GM18517 (cell line): ENCODE measurements at regions not wholly inside any gene's neighbourhood (a gene's known extent, or its start where the extent isn't known, plus 50 kb on each side); places are given as distances from the start of the nearest gene placed in this dataset.
"Not testable (repeated sequence)": the region's sequence is repeated elsewhere in the genome, so short reads cannot be mapped to it uniquely, and the experiment has no call there.

Source experiments
- ATAC-seq: cut with Tn5 transposase; IDR thresholded peaks from one replicate; pipeline ENCODE4 v1.9.1; 2021; ENCODE audit warnings: mild to moderate bottlenecking, moderate library complexity; ENCODE audit not compliant: unreplicated experiment

DNA sequence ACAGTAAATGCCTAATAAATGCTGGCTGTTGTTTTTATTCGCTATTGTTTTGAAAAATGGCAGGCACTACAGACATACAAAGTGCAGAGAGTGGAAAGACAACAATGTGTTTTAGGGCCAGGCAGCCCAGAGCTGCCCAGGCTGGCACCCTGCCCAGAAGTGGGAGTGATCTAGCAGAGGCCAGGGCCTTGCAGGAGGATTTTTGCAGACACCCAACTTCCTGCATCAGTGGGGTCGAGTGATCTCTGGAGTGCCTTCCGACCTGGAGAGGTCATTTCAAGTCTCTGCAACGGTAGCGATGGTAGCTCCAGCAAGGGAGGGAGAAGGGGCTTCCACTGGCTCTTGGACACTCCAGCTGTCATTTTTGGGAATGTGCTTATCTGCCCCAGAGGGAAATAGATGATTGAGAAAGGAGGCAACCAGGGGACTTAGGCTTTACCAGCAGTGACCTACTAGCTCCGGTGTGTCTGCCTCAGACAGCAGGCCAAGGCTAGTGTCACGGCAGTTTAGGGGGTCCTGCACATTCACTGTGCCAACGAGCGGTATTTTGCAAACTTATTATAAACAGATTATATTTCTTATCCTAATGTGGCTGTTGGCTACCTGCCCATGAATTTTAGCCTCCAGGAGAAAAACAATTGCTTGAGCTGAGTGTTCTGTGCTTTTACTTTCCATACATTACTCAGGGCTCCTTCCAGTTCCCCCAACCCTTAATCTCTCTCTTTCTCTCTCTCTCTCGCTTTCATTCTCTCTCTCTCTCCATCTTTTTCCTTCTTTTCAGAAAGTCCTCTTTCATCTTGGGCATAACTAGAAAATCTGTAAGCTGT is 153.9 kb upstream of the PLGLB2 start:
- ATAC-seq: not testable (repeated sequence)

DNA sequence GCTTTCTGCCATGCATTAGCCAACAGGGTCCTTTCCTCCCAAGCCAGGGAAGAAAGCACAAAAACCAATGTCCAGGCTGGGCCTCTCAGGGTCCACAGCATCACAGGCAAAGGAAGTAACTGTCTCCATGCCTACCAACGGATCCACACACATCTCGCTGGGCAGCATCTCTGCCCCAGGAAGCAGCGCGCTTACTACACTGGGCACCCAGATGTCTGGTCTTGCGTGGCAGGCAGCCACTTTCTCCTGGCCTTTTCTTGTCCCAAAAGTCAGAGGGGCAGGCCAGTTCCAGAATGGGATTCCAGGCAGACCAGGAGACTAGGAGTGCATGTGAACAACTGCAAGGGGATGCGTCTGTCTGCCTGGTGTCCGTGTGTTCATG is 153.3 kb upstream of the PLGLB2 start:
- not testable (repeated sequence) for ATAC-seq

DNA sequence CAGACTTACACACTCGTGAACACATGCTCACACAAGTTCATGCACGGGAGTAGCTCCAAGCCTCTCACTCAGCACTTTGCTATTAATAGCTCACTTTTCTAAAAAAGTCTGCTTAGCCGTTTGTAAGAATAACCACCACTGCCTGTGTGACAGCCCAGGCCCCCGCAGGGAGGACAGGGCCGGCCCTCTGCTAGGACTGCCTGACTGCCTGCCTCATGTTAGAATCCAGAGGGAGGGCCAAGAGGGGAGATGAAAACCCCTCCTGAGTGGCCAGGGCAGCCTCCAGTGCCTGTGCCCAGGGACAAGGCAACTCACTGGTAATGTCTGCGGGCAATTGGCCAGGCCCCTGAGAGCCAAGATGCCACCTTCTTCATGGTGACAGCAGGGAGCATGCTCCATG is 152.9 kb upstream of the PLGLB2 start:
- not testable (repeated sequence) for ATAC-seq

DNA sequence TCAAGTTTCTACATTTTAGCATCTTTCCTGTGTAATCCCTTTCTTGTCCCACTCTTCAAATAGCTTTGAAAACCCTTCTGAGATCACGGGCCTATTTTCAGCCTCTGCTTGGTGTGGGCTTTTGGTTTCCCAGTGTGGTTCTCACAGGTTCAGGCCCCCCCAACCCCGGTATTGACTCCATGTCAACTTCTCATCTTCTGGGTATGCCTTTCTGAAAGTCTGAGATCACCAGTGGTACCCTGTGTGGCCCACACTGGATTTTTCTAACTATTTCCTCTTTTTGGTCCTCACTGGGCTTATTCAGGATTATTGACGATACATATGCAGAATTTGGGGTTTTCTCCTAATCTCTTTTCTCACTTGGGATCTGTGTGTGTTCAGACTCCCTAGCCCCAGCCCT is 146.9 kb upstream of the PLGLB2 start:
- not testable (repeated sequence) for ATAC-seq

DNA sequence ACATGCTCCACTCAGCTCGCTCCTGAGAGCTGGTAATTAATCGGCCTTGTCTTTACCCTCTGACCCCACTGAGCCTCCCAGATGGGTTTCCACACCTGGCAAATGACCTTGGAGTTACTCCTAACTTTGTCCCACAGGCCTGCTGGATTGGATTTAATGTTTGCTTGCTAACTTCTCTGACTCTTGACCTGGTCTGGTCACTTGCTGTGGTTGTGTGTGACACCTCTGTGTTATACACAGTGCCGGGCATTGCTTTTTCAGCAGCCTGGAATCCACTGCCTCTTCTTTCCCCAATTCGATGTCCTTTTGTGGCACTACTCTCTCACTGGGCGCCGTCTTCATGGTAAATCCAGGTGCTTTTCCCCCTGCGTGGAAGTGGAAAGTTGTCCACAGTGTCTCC is 145.8 kb upstream of the PLGLB2 start:
- not testable (repeated sequence) for ATAC-seq

DNA sequence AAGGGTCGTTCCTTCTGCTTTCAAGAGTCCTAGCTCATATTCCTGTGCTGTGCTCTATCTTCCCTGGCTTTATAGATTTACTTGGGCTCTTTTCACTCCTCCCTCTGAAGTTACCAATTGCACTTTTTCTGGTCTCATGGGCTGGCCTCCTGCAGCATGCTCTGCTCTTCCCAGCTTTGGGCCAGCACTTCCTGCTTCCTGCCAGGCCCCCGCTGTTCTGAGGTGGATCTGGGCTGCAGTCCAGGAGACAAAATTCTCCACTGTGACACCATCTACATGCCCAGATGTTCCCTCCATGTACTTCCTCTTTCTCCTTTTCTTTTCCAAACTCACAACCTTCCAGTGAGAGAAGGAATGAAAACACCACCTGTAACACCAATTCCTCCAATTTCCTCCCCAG is 145.2 kb upstream of the PLGLB2 start:
- ATAC-seq: not testable (repeated sequence)

DNA sequence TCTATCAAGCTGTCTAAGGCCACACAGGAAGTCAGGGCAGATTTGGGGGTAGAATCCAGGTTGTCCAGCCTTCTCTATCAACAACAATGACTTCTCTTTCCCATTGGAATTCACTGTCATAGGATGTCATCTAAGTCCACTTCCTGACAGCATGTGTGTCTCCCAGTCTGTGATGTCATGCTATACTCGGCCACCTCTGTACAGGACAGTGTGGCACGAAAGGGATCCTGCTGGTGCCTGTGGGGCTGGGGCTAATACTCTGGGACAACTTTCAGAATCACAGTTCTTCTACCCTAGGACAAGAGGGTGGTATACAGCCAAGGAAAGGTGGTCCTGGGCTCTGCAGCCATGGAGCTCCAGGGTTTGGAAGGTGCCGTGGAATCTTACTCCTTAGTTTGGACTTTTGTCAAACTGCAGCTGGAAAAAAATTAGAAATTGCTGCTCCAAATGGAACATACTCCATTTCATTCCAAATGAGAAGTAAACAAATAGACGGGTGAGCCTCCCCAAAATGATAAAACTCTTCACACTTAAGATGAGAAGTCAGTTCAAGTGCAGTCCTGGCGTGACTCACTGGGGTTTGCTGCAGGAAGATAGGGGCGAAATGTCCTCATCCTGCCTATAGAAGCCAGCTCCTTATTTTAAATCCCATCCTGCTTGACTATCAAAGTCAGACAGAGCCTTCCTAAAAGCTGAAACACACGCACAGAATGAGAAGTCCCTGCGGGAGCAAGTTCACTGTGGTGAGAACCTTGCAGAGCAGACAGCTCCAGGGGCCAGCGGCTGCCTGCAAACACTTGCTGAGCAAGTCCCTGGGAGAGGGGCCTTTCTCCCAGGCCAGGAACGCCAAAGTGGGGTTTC is 144.2 kb upstream of the PLGLB2 start:
- ATAC-seq: not testable (repeated sequence)

DNA sequence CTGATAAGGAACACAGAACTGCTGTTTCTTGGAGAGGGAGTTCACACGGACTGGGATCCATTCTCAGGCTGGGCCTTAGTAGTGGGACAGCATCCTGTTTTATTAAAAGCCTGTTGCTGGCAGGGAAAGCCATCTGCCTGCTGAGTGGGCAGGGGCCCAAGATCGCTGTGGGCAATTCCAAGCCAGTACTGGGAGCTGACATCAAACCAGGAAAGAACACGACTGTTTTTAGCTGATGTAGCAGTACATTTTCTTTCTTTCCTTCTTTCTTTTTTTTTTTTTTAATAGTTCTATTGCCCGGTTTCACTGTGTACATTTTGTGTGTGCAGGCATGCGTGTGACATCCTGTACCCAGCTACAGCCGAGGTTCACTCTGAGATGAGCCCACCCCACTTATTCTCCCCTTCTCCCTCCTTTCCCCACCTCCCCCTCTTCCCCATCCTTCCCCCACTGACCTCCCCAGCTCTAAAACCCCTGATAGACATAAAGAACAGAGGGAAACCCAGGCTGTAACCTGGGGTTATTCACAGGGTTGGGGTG is 143.5 kb upstream of the PLGLB2 start:
- ATAC-seq: not testable (repeated sequence)

DNA sequence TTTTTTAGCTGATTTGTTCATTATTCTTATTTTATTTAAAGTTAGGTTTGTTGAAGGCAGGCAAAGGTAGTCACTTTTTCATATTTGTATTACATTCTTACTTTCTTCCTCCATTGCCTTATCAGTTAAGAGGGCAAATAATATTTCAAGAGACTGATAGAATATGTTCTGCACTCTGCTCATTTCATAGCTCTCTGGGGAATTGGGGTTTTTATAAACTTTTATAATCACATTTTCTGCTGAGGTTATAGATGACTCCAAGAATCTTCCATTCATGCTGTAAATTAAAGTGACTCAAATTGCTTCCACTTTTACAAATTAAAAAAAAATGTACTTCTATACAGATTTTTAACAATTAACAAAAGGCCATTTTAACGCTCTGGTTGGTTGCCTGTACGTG is 142.9 kb upstream of the PLGLB2 start:
- ATAC-seq: not testable (repeated sequence)

DNA sequence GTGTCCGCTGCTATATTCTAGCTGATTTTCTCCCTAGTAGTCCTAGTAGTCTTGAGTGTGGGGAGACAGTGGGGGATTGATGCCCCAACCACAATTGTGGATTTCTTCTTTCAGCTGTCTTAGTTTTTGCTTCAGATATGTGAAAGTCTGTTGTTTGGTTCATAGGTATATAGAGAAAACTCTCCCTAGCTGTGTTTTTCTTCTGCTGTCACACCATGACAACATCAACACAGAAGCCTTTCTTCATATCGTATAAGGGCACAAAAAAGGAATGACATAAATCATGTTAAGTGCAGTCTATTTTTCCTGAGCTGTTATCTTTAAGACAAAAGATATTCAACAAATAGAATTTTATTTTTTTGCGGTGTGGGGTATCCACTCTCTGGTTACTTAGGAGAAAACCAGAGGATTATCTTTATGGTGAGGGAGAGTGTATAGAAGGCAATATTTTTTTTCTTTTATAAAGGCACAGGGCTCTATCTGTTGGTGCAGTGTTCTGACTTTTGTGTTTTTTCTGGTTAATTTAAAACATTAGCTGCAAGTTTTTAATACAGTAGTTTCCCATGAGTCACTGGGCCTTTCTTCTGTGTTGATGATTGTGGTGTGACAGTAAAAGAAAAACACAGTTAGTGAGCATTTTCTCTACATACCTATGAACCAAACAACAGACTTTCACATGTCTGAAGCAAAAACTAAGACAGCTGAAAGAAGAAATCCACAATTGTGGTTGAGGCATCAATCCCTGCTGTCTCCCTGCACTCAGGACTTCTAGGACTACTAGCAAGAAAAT is 139.3 kb upstream of the PLGLB2 start:
- not testable (repeated sequence) for ATAC-seq

DNA sequence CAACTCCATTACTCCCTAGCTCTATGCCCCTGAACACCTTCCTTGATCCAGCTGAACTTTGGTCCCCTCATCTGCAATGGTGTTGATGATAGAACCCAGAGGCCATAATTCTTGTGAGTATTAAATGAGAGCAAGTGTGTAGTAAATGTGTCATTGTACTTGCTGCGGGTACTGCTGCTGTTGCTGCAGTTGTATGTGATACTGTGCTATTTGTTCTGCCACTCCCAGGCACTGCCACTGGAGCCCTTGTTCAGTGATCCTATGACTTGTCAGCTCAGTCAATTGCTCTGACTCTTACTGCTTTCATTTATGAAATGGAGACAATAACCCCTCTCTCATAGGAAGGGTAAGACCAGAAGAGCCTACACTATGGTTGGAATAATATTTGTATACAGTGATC is 136.9 kb upstream of the PLGLB2 start:
- ATAC-seq: not testable (repeated sequence)

DNA sequence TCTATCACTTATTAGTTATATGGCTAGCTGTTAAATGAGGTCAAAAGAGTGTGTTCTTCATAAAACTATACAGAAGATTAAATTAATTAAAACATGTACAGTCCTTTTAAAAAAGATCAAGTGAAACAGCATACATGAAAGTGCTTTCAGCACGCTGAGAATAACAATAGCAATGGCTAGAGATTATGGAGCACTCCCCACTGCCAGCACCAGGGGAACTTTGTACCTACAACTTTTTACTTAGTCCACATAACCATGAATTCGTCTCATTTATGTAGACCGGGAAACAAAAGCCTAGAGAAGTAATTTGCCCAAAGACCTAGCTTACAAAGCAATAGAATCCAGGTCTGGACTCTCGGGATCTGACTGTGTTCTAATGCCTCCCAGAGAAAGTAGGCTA is 136.5 kb upstream of the PLGLB2 start:
- ATAC-seq: not testable (repeated sequence)

DNA sequence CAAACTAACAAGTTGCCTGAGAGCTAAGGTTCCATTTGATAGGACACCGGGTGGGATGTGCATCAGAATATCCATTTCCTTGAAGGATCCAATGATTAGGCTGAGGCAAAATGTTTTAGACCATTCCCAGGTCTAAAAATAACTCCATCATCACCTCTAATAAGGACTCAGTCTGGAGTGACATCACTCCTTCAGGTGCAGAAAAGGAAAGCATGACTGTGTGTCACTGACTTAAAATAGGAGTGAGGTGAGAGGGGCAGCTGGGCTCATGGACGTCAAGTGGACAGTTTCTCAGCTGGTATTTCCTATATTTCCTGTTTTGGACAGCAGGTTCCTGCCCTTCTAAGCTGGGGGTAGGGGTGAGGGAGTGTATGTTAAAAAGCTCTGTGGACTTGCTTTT is 135.9 kb upstream of the PLGLB2 start:
- not testable (repeated sequence) for ATAC-seq

DNA sequence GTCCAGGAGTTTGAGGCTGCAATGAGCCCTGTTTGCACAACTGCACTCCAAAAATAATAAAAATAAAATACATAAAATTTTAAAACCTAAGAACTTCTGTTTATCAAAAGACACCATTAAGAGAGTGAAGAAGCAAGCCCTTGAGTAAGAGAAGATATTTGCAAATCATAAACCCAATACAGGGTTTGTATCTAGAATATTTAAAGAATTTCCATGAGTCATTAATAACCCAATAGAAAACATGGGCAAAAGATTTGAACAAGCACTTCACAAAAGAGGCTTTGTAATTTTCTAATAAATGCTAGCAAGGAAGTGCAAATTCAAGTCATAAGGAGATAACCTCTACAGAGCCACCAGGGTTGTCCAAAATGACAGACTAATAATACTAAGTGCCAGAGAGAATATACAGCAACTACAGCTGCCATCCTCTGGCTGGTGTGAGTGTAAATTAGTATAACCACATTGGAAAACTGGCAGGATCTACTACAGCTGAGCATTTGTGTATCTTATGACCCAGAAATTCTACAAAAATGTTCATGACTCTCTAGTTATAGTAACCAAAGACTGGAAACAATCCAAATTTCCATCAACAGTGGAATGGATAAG is 133.0 kb upstream of the PLGLB2 start:
- not testable (repeated sequence) for ATAC-seq

DNA sequence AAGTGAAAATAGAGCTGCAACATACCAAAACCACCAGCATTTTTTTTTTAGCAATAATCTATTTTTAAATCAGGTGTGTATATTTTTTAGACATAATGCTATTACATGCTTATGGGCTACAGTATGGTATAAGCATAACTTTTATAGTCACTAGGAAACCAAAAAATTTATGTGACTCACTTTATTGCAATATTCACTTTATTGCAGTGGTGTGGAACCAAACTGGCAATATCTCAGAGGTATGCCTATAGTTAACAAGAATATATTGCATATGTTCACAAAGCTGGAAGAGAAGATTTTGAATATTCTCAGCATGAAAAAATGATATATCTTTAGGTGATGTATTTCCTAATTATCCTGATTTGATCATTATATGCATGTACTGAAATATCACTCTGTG is 128.8 kb upstream of the PLGLB2 start:
- not testable (repeated sequence) for ATAC-seq

DNA sequence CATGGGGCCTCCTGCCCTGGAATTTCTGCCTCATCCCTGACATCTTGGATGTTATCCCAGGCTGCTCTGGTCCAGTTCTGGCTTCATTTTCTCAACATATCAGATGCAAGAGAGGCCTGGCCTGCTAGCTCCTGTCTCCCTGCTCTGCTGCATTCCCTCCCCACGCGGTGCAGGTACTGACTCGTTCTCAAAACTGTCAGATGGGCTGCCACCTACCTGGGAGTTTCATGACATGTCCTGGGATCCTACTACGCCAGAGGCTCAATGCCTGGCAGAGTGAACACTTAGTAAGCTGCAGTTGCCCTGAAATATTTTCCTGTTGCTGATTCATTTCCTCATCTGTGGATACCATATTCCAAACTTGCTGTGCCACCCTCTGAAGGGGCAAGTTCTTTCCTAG is 126.7 kb upstream of the PLGLB2 start:
- ATAC-seq: not testable (repeated sequence)

DNA sequence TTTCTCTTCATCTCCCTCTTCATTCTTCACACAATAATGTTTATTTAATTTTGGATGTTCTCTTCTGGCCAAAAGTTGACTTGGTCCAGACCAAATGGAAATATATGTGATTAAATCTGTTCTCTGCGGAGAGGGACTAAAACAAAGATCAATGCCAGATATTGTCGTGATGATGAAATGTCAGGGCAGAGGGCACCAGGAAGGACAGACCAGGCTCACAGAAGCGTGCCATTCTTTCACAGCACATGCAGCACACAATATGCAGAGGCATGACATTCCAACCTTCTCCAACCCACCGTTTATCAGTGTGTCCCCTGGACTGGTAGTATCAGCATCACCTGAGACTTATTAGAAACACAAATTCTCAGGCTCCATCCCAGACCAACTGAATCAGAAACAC is 125.2 kb upstream of the PLGLB2 start:
- not testable (repeated sequence) for ATAC-seq

DNA sequence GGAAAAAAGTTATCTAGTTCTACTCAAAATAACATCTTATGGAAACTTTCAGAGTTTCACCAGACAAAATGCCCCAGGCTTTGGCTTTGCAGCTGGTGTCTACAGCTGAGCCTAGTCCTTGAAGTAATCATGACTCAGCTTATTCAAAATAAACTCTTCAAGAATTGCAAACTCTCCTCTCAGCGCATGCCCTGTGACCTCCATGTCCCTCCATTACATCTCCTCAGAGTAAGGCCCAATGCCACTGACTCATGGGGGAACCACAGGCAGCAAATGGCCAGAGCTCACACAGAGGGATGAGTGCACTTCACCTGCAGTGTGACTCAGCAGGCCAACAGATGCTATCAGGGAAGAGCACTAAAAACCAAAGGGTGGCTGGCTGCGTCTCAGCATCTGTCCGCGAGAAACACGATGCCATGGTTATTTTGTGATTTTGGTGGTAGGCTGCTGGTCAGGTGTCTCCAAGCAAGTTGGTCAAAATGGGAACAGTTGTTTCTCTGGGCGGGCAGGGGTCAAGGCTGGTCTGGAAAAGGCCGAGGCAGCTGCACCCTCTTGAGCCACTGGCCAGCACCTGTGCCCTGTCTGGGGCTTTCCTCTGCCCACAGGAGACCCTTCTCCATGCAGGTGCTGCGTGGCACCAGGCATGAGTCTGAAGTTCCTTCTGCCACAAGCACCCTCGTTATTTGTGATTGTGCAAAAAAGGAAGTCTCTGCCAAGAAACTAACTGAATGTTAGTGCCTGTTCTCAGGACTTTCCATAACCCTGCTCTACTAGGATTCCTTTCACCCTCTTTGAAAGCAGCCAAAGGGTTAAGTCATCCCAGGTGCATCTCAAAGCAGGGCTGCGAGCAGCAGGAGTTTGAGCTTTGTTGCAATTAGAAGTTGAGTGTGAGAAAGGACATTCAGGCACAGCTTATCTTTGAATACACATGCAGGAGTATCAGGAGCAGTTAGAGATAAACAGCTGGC is 118.1 kb upstream of the PLGLB2 start:
- ATAC-seq: not testable (repeated sequence)

DNA sequence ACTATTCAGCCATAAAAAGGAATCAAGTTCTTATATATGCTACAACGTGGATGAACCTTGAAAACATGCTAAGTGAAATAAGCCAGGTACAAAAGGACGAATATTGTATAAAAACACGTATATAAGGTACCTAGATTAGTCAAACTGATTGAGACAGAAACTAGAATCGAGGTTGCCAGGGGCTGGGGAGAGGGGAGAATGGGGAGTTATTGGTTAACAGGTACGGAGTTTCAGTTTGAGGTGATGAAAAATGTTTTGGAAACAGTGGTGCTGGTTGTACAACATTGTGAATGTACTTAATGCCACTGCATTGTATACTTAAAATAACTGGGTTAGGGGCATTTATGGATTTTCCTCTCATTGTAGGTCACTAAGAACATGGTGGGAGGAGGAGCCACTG is 117.0 kb upstream of the PLGLB2 start:
- ATAC-seq: not testable (repeated sequence)
